Nephron progenitor cell (in vitro differentiated cells): ENCODE measurements at regions not wholly inside any gene's neighbourhood (a gene's known extent, or its start where the extent isn't known, plus 50 kb on each side); places are given as distances from the start of the nearest gene placed in this dataset.

ENCODE experiments used
- DNase-seq: peaks from one replicate; pipeline ENCODE4 v3.0.0; 2021
- H3K27ac Mint-ChIP-seq: 2 replicates; pipeline ENCODE4 v1.8.0; 2021; ENCODE audit warnings: mild to moderate bottlenecking, moderate library complexity, mixed read lengths
- H3K27me3 Mint-ChIP-seq: 2 replicates; pipeline ENCODE4 v1.8.0; 2021; ENCODE audit warnings: mild to moderate bottlenecking, low read depth, mixed read lengths; ENCODE audit not compliant: poor library complexity
- H3K36me3 Mint-ChIP-seq: 2 replicates; pipeline ENCODE4 v1.8.0; 2021; ENCODE audit warnings: low read depth, mixed read lengths
- H3K4me1 Mint-ChIP-seq: 2 replicates; pipeline ENCODE4 v1.8.0; 2021; ENCODE audit warnings: mixed read lengths
- H3K4me3 Mint-ChIP-seq: 2 replicates; pipeline ENCODE4 v1.8.0; 2021; ENCODE audit warnings: mild to moderate bottlenecking, moderate library complexity, mixed read lengths
- H3K9me3 Mint-ChIP-seq: 2 replicates; pipeline ENCODE4 v1.8.0; 2021; ENCODE audit warnings: mild to moderate bottlenecking, moderate library complexity, mixed read lengths
- CTCF ChIP-seq: fragments of 200-600 bp; sonication (generic); IDR thresholded peaks from 2 replicates; pipeline ENCODE4 v1.5.0; 2021; ENCODE audit warnings: antibody characterized with exemption

GRCh38 chr1:60292140-60292539, 218.6 kb upstream of the C1orf87 start:
- no peaks in the 10 kb centered on the region for H3K4me1 Mint-ChIP-seq
- H3K27me3 Mint-ChIP-seq = peaks cover 10% of the 10 kb centered on the region
- H3K36me3 Mint-ChIP-seq = no peaks in the 10 kb centered on the region
- no peaks in the 10 kb centered on the region for H3K9me3 Mint-ChIP-seq
- no peak overlapping the region for H3K4me3 Mint-ChIP-seq
- no peak for TF ChIP-seq CTCF
- H3K27ac Mint-ChIP-seq = no peak overlapping the region
- no peak for DNase-seq

- no peak overlapping the region for H3K27ac Mint-ChIP-seq
- H3K9me3 Mint-ChIP-seq = no peaks in the 10 kb centered on the region
- peaks cover 7% of the 10 kb centered on the region for H3K27me3 Mint-ChIP-seq
- no peak for TF ChIP-seq CTCF
- no peaks in the 10 kb centered on the region for H3K4me1 Mint-ChIP-seq
- H3K36me3 Mint-ChIP-seq = no peaks in the 10 kb centered on the region
- H3K4me3 Mint-ChIP-seq = no peak overlapping the region
- no peak for DNase-seq
Measured at GRCh38 chr1:60290393-60290792, 216.8 kb upstream of the C1orf87 start.

- no peaks in the 10 kb centered on the region for H3K9me3 Mint-ChIP-seq
- H3K4me3 Mint-ChIP-seq = no peak overlapping the region
- no peaks in the 10 kb centered on the region for H3K36me3 Mint-ChIP-seq
- DNase-seq = no peak
- H3K27me3 Mint-ChIP-seq = peaks cover 7% of the 10 kb centered on the region
- no peak for TF ChIP-seq CTCF
- H3K4me1 Mint-ChIP-seq = no peaks in the 10 kb centered on the region
- H3K27ac Mint-ChIP-seq = no peak overlapping the region
Measured at GRCh38 chr1:60287536-60287935, 214.0 kb upstream of the C1orf87 start.

GRCh38 chr1:60283690-60284089, 210.1 kb upstream of the C1orf87 start:
- peaks cover 3% of the 10 kb centered on the region for H3K27me3 Mint-ChIP-seq
- no peak overlapping the region for H3K4me3 Mint-ChIP-seq
- H3K36me3 Mint-ChIP-seq = no peaks in the 10 kb centered on the region
- H3K9me3 Mint-ChIP-seq = no peaks in the 10 kb centered on the region
- no peak for TF ChIP-seq CTCF
- no peak for DNase-seq
- no peak overlapping the region for H3K27ac Mint-ChIP-seq
- H3K4me1 Mint-ChIP-seq = peaks cover 18% of the 10 kb centered on the region

- Mint-ChIP-seq H3K27me3 (peaks cover 3% of the 10 kb centered on the region), H3K4me1 (peaks cover 18% of the 10 kb centered on the region), H3K36me3 (no peaks in the 10 kb centered on the region), H3K9me3 (no peaks in the 10 kb centered on the region), H3K27ac (peak overlapping the region; percentile 65), H3K4me3 (no peak overlapping the region)
- TF ChIP-seq CTCF = peak; percentile 88
- DNase-seq = peak; percentile 59
Measured at GRCh38 chr1:60281360-60281932, 207.9 kb upstream of the C1orf87 start.

GRCh38 chr1:60280819-60281218, 207.2 kb upstream of the C1orf87 start:
- Mint-ChIP-seq H3K36me3 (no peaks in the 10 kb centered on the region), H3K27me3 (peaks cover 3% of the 10 kb centered on the region), H3K27ac (no peak overlapping the region), H3K4me3 (no peak overlapping the region), H3K9me3 (no peaks in the 10 kb centered on the region), H3K4me1 (peaks cover 18% of the 10 kb centered on the region)
- no peak for TF ChIP-seq CTCF
- no peak for DNase-seq
